A549 (cell line): ENCODE measurements at regions not wholly inside any gene's neighbourhood (a gene's known extent, or its start where the extent isn't known, plus 50 kb on each side); places are given as distances from the start of the nearest gene placed in this dataset.

Source experiments
- CTCF ChIP-seq: fragments of >200 bp; sonication (Bioruptor Twin); formaldehyde crosslinking; IDR thresholded peaks from 3 replicates; pipeline ENCODE4 v1.5.1; 2016
- EP300 ChIP-seq, 2 experiments: fragments of >200 bp; sonication (Bioruptor Twin); formaldehyde crosslinking; IDR thresholded peaks; 2 replicates in 1 of 2; 3 replicates in 1 of 2; pipeline ENCODE4 v1.6.1; 2016 to 2017
- GATA3 ChIP-seq: IDR thresholded peaks from 2 replicates; pipeline ENCODE4 v1.6.1; 2012; ENCODE audit warnings: borderline replicate concordance
- MAX ChIP-seq: IDR thresholded peaks from 2 replicates; pipeline ENCODE4 v1.6.1; 2012
- POLR2A ChIP-seq: IDR thresholded peaks from 2 replicates; pipeline ENCODE4 v1.6.1; 2012; ENCODE audit warnings: mild to moderate bottlenecking, low read length
- REST ChIP-seq: fragments of 200-600 bp; sonication (generic); IDR thresholded peaks from 2 replicates; pipeline ENCODE4 v1.6.1; 2016; ENCODE audit warnings: antibody characterized with exemption, mild to moderate bottlenecking, moderate library complexity

GRCh38 chr4:67152976-67153375 is 392.3 kb downstream of the CENPC start:
- TF ChIP-seq CTCF (no peak), MAX (no peak), REST (no peak), EP300 (IDR thresholded peaks at IDR 0.05) (no peak), GATA3 (no peak), POLR2A (no peak)
